ENCODE measurements at regions not wholly inside any gene's neighbourhood (a gene's known extent, or its start where the extent isn't known, plus 50 kb on each side); places are given as distances from the start of the nearest gene placed in this dataset.

GRCh38 chr11:92880381-92880780, 89.1 kb upstream of the MTNR1B start:
- no peak overlapping the region for H2BK12ac ChIP-seq (ENCODE audit: insufficient read length, low read depth, low read length)
- no peak overlapping the region for H3K14ac ChIP-seq (ENCODE audit: insufficient read depth, low read length)
- no peak overlapping the region for H2BK5ac ChIP-seq (ENCODE audit: insufficient read length, low read length)
- no peak overlapping the region for H3K4me3 Mint-ChIP-seq
- no peak overlapping the region for H4K91ac ChIP-seq (ENCODE audit: insufficient read length, low read depth, low read length)
- TF ChIP-seq CTCF (conservative IDR thresholded peaks at IDR 0.05), result no peak
- no peak overlapping the region for H3T11ph ChIP-seq (ENCODE audit: low read length)
- H3K23ac ChIP-seq (ENCODE audit: insufficient read length, low read depth, low read length), result no peak overlapping the region
- H2AK5ac ChIP-seq (ENCODE audit: insufficient read length, low read length), result no peak overlapping the region
- H3K79me1 ChIP-seq (ENCODE audit: insufficient read depth, low read depth, low read length, poor library complexity, severe bottlenecking), result no peaks in the 10 kb centered on the region
- no peak overlapping the region for H2BK20ac ChIP-seq (ENCODE audit: low read depth, low read length, poor library complexity, severe bottlenecking)
- H4K5ac ChIP-seq (ENCODE audit: insufficient read length, low read depth, low read length), result no peak overlapping the region
- WGBS (ENCODE audit: extremely low coverage, insufficient read length, low lambda C conversion rate), result no CpG with 5 or more reads among the region's 3 CpGs
- no peak overlapping the region for H2AFZ ChIP-seq (ENCODE audit: low read length)
- no peak for DNase-seq
- no peak overlapping the region for H2BK120ac ChIP-seq (ENCODE audit: low read depth, low read length, poor library complexity, severe bottlenecking)
- H3K4me1 Mint-ChIP-seq, result peaks cover 0 to 2% of the 10 kb centered on the region in 2 experiments; a peak in 2 of 4 replicates
- H3K4ac ChIP-seq (ENCODE audit: low read depth, low read length), result no peak overlapping the region
- no peak overlapping the region for H2BK15ac ChIP-seq (ENCODE audit: low read depth, low read length)
- no peaks in the 10 kb centered on the region for H3K9me3 Mint-ChIP-seq
- no peak overlapping the region for H3K18ac ChIP-seq (ENCODE audit: insufficient read length, low read depth, low read length)
- H3K4me2 ChIP-seq (ENCODE audit: insufficient read depth, insufficient read length, low read length), result no peak overlapping the region
- no peaks in the 10 kb centered on the region for H3K9me3 ChIP-seq (ENCODE audit: control insufficient read depth, low read depth, low read length)
- H3K79me2 ChIP-seq (ENCODE audit: insufficient read depth, low read length), result no peaks in the 10 kb centered on the region
- H3K27ac ChIP-seq (ENCODE audit: insufficient read length, low read depth, low read length), result no peak overlapping the region
- H3K27me3 Mint-ChIP-seq (ENCODE audit: low read depth), result no peaks in the 10 kb centered on the region
- H3K27ac Mint-ChIP-seq, result no peak overlapping the region; a peak in 1 of 7 replicates
- H3K27me3 ChIP-seq (ENCODE audit: insufficient read depth, low read length), result no peaks in the 10 kb centered on the region
- H3K56ac ChIP-seq (ENCODE audit: insufficient read length, low read depth, low read length), result no peak overlapping the region
- H4K8ac ChIP-seq (replicated peaks; ENCODE audit: insufficient read length, low read depth, low read length), result no peak overlapping the region
- no peak overlapping the region for H3K9ac ChIP-seq (ENCODE audit: extremely low read depth, insufficient read length, low read length)
- H3K23me2 ChIP-seq (ENCODE audit: insufficient read length, low read depth, low read length, poor library complexity, severe bottlenecking), result no peaks in the 10 kb centered on the region
- no peaks in the 10 kb centered on the region for H4K20me1 ChIP-seq (ENCODE audit: control insufficient read depth, insufficient read depth, insufficient read length)
- H3K36me3 Mint-ChIP-seq (ENCODE audit: insufficient read depth in 1 of 3, low read depth in 3 of 3), result peaks cover 3 to 15% (median 9%) of the 10 kb centered on the region in 3 experiments; a peak in 5 of 7 replicates
- 0 out of 2 replicates have a peak, but pooled peaks cover 3% of the 10 kb centered on the region for H3K4me1 ChIP-seq (ENCODE audit: insufficient read depth, low read length)
